H1 (cell line): ENCODE measurements at regions not wholly inside any gene's neighbourhood (a gene's known extent, or its start where the extent isn't known, plus 50 kb on each side); places are given as distances from the start of the nearest gene placed in this dataset.

ENCODE experiments used
- CTCF ChIA-PET: fragments of 300-600 bp; sonication (Branson Sonifier 250); formaldehyde crosslinking; loops from one replicate; lab custom pipeline; 2021; ENCODE audit not compliant: partially characterized antibody; lab: Charles Lee
- POLR2A ChIA-PET: fragments of 300-600 bp; sonication (Branson Sonifier 250); formaldehyde crosslinking; loops from one replicate; lab custom pipeline; 2021; ENCODE audit warnings: inconsistent platforms; ENCODE audit not compliant: partially characterized antibody; lab: Charles Lee
- DNase-seq, 2 experiments: peaks; one replicate each; pipeline versions ENCODE4 v3.0.0 to v3.0.0-alpha.2; 2010 to 2022; ENCODE audit warnings: low spot score in 2 of 2, low read depth in 1 of 2, mixed read lengths in 1 of 2
- FAIRE-seq: peaks from 2 replicates; lab custom pipeline; 2011; peaks lifted over from hg19 to GRCh38; lab: Jason Lieb, UNC
- H2AFZ ChIP-seq: 2 replicates; pipeline ENCODE4 v1.8.1; 2012; ENCODE audit warnings: low read length, inconsistent platforms
- H2AK5ac ChIP-seq: 2 replicates; pipeline ENCODE4 v1.6.1; 2013; ENCODE audit warnings: low read depth, low read length
- H2BK120ac ChIP-seq: replicated peaks from 2 replicates; pipeline ENCODE3; 2013; ENCODE audit warnings: low read depth, low read length, inconsistent platforms
- H2BK12ac ChIP-seq: 2 replicates; pipeline ENCODE4 v1.6.1; 2013; ENCODE audit warnings: low read depth, low read length
- H2BK15ac ChIP-seq: 2 replicates; pipeline ENCODE4 v1.6.1; 2013; ENCODE audit warnings: low read length
- H2BK20ac ChIP-seq: 2 replicates; pipeline ENCODE4 v1.6.1; 2013; ENCODE audit warnings: low read length
- H2BK5ac ChIP-seq: 2 replicates; pipeline ENCODE4 v1.6.1; 2013; ENCODE audit warnings: low read depth, low read length
- H3K14ac ChIP-seq: 2 replicates; pipeline ENCODE4 v1.6.1; 2013; ENCODE audit warnings: inconsistent platforms; ENCODE audit not compliant: insufficient read length
- H3K18ac ChIP-seq: 2 replicates; pipeline ENCODE4 v1.6.1; 2013; ENCODE audit warnings: low read length; ENCODE audit errors: extremely low read depth
- H3K23ac ChIP-seq: 2 replicates; pipeline ENCODE4 v1.6.1; 2013; ENCODE audit warnings: inconsistent platforms; ENCODE audit not compliant: insufficient read length
- H3K23me2 ChIP-seq: 2 replicates; pipeline ENCODE4 v1.6.1; 2013; ENCODE audit warnings: low read depth, low read length
- H3K27ac ChIP-seq: 2 replicates; pipeline ENCODE4 v1.6.1; 2011; ENCODE audit warnings: low read depth, low read length, inconsistent platforms
- H3K27me3 ChIP-seq, 4 experiments: replicated peaks in 1 of 4; 1 replicate in 1 of 4; 2 replicates in 3 of 4; pipeline versions ENCODE4 v1.6.1 to v1.8.1; 2011 to 2013; ENCODE audit warnings: low read length in 3 of 4, mild to moderate bottlenecking in 3 of 4, inconsistent platforms in 2 of 4, mixed read lengths in 2 of 4, moderate library complexity in 1 of 4; ENCODE audit not compliant: control insufficient read depth in 3 of 4, insufficient read depth in 3 of 4; ENCODE audit errors: extremely low read depth in 1 of 4
- H3K36me3 ChIP-seq, 4 experiments: 2 replicates each; pipeline versions ENCODE4 v1.6.1 to v1.8.1; 2011 to 2013; ENCODE audit warnings: mild to moderate bottlenecking in 4 of 4, low read length in 3 of 4, moderate library complexity in 2 of 4, control low read depth in 1 of 4, inconsistent platforms in 1 of 4; ENCODE audit not compliant: insufficient read depth in 4 of 4, control insufficient read depth in 2 of 4
- H3K4ac ChIP-seq: replicated peaks from 2 replicates; pipeline ENCODE3; 2013; ENCODE audit warnings: low read length, low read depth, mixed read lengths, inconsistent platforms; ENCODE audit not compliant: insufficient read length
- H3K4me1 ChIP-seq, 4 experiments: replicated peaks in 1 of 4; 1 replicate in 1 of 4; 2 replicates in 3 of 4; pipeline versions ENCODE4 v1.6.1 to v1.8.1; 2011 to 2013; ENCODE audit warnings: low read length in 3 of 4, inconsistent platforms in 2 of 4, mixed read lengths in 1 of 4; ENCODE audit not compliant: insufficient read depth in 4 of 4, control insufficient read depth in 3 of 4
- H3K4me2 ChIP-seq, 2 experiments: 2 replicates each; pipeline versions ENCODE4 v1.6.1 to v1.8.1; 2011 to 2013; ENCODE audit warnings: low read depth in 2 of 2, low read length in 2 of 2, control low read depth in 1 of 2, inconsistent platforms in 1 of 2, mild to moderate bottlenecking in 1 of 2; ENCODE audit not compliant: insufficient read depth in 1 of 2
- H3K4me3 ChIP-seq, 4 experiments: fragments of 200-600, 300-600 bp in 1 of 4; sonication (generic), shearing (Covaris generic), sonication (Bioruptor Twin) in 1 of 4; 2 replicates each; pipeline versions ENCODE4 v1.5.1 to v1.8.1; 2011 to 2016; ENCODE audit warnings: low read length in 4 of 4, low read depth in 3 of 4, control low read depth in 2 of 4, inconsistent platforms in 2 of 4, mild to moderate bottlenecking in 2 of 4, mixed read lengths in 1 of 4, moderate library complexity in 1 of 4; ENCODE audit not compliant: insufficient read depth in 2 of 4; ENCODE audit errors: extremely low read depth in 1 of 4
- H3K56ac ChIP-seq: replicated peaks from 2 replicates; pipeline ENCODE3; 2013; ENCODE audit warnings: low read depth, mild to moderate bottlenecking, mixed read lengths, low read length, inconsistent platforms; ENCODE audit not compliant: insufficient read length
- H3K79me1 ChIP-seq: 2 replicates; pipeline ENCODE4 v1.6.1; 2013; ENCODE audit warnings: low read depth, low read length, control low read depth
- H3K79me2 ChIP-seq, 2 experiments: 2 replicates each; pipeline versions ENCODE4 v1.6.1 to v1.8.1; 2012 to 2013; ENCODE audit warnings: low read length in 2 of 2, mild to moderate bottlenecking in 2 of 2, inconsistent platforms in 1 of 2; ENCODE audit not compliant: insufficient read depth in 2 of 2, control insufficient read depth in 1 of 2
- H3K9ac ChIP-seq, 4 experiments: replicated peaks in 1 of 4; 1 replicate in 1 of 4; 2 replicates in 3 of 4; pipeline versions ENCODE4 v1.6.1 to v1.8.1; 2011 to 2013; ENCODE audit warnings: low read depth in 3 of 4, low read length in 3 of 4, control low read depth in 2 of 4, mild to moderate bottlenecking in 2 of 4, moderate library complexity in 2 of 4, inconsistent platforms in 1 of 4; ENCODE audit errors: extremely low read depth in 1 of 4
- H3K9me3 ChIP-seq, 2 experiments: 2 replicates each; pipeline versions ENCODE4 v1.6.1 to v1.8.1; 2012 to 2013; ENCODE audit warnings: mild to moderate bottlenecking in 2 of 2, moderate library complexity in 2 of 2, control low read depth in 1 of 2, inconsistent platforms in 1 of 2, low read depth in 1 of 2, low read length in 1 of 2, mixed read lengths in 1 of 2; ENCODE audit not compliant: insufficient read depth in 2 of 2
- H4K20me1 ChIP-seq, 2 experiments: replicated peaks in 1 of 2; 2 replicates each; pipeline versions ENCODE3 to v1.8.1; 2011 to 2013; ENCODE audit warnings: inconsistent platforms in 2 of 2, low read length in 2 of 2, mild to moderate bottlenecking in 1 of 2; ENCODE audit not compliant: insufficient read depth in 2 of 2, control insufficient read depth in 1 of 2
- H4K5ac ChIP-seq: 2 replicates; pipeline ENCODE4 v1.6.1; 2013; ENCODE audit warnings: low read length, low read depth, mixed read lengths, inconsistent platforms; ENCODE audit not compliant: insufficient read length
- H4K8ac ChIP-seq: 2 replicates; pipeline ENCODE4 v1.8.0; 2013; ENCODE audit warnings: mild to moderate bottlenecking, moderate library complexity, low read length, inconsistent platforms; ENCODE audit not compliant: insufficient read depth; ENCODE audit errors: extremely low read depth
- H4K91ac ChIP-seq: replicated peaks from 2 replicates; pipeline ENCODE3; 2013; ENCODE audit warnings: low read length, mixed read lengths, inconsistent platforms; ENCODE audit not compliant: insufficient read length
- GABPA ChIP-seq: IDR thresholded peaks from 2 replicates; pipeline ENCODE4 v1.6.1; 2011; ENCODE audit warnings: mild to moderate bottlenecking, low read length, moderate library complexity, borderline replicate concordance; ENCODE audit not compliant: insufficient read depth
- SRF ChIP-seq: IDR thresholded peaks from 2 replicates; pipeline ENCODE4 v1.6.1; 2011; ENCODE audit warnings: mild to moderate bottlenecking, low read depth, low read length, moderate library complexity
- WGBS, 2 experiments: shearing (Covaris generic) in 1 of 2; methylation state at CpG; one replicate each; pipeline versions ENCODE4 v1.1.6 to v1.1.7; 2013 to 2015; ENCODE audit warnings: low lambda C conversion rate in 2 of 2, mixed read lengths in 2 of 2, inconsistent platforms in 1 of 2, low coverage in 1 of 2, missing lambda C conversion rate in 1 of 2; ENCODE audit not compliant: insufficient replicate concordance in 2 of 2, insufficient coverage in 1 of 2, insufficient read length in 1 of 2; ENCODE audit errors: extremely low coverage in 1 of 2, missing lambda C conversion rate in 1 of 2; 5-methylcytosine and 5-hydroxymethylcytosine counted together
- TF ChIP-seq, protein P1 (sequence below): IDR thresholded peaks from 2 replicates; pipeline ENCODE4 v1.6.1; 2011; ENCODE audit warnings: low read depth, mild to moderate bottlenecking, low read length; ENCODE audit not compliant: insufficient read depth

DNA sequence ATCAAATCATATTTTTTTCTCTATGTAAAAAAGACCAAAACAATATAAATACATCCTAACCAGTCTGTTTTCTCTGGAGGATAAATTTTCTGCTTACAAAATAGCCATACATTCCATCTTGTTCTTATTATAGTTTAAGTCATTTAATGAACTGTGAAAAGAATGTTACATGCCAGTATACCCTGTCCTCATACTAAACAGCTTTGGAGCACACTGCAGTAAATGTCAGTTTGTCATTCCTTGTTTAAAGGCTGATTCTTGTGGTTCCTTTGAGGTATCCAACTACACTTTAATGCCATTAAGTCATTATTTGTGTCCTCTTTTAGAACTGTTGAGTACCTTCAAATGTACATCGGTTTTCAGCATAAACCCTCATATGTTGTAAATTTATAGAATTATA, 52.7 kb upstream of the DCBLD2 start:
- H3K14ac ChIP-seq: no peak overlapping the region
- no peak overlapping the region for H2BK20ac ChIP-seq
- H3K4me1 ChIP-seq: no peaks in the 10 kb centered on the region
- WGBS, 2 experiments: 83% methylated on average over 1 of the region's 1 CpG; no CpG with 5 or more reads in 1 of the 2 experiments
- H3K18ac ChIP-seq: no peak overlapping the region
- H3K23me2 ChIP-seq: no peaks in the 10 kb centered on the region
- ChIA-PET POLR2A (no interaction called here), CTCF (interaction anchor here (1.1 kb wide), 2 partner anchors 9 to 40 kb away, joined by 3 to 5 read pairs; no protein-coding TSS in a partner anchor)
- TF ChIP-seq, protein P1, sequence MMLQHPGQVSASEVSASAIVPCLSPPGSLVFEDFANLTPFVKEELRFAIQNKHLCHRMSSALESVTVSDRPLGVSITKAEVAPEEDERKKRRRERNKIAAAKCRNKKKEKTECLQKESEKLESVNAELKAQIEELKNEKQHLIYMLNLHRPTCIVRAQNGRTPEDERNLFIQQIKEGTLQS: no peak
- no peak for TF ChIP-seq GABPA
- no peak for TF ChIP-seq SRF
- no peaks in the 10 kb centered on the region for H4K20me1 ChIP-seq
- no peak overlapping the region for H3K4me2 ChIP-seq
- H2AFZ ChIP-seq: no peak overlapping the region
- H4K5ac ChIP-seq: no peak overlapping the region
- H4K8ac ChIP-seq: no peak overlapping the region
- no peak overlapping the region for H4K91ac ChIP-seq
- H2BK120ac ChIP-seq: no peak overlapping the region
- H3K9ac ChIP-seq: no peak overlapping the region
- no peak overlapping the region for H3K4me3 ChIP-seq
- H2BK15ac ChIP-seq: no peak overlapping the region
- no peak overlapping the region for H2BK5ac ChIP-seq
- H3K36me3 ChIP-seq: no peaks in the 10 kb centered on the region
- H3K79me2 ChIP-seq: no peaks in the 10 kb centered on the region
- no peak overlapping the region for H2AK5ac ChIP-seq
- H3K27me3 ChIP-seq: no peaks in the 10 kb centered on the region
- DNase-seq (no peak), FAIRE-seq (no peak)
- H3K27ac ChIP-seq: no peak overlapping the region
- no peak overlapping the region for H3K4ac ChIP-seq
- no peak overlapping the region for H3K56ac ChIP-seq
- no peaks in the 10 kb centered on the region for H3K79me1 ChIP-seq
- no peaks in the 10 kb centered on the region for H3K9me3 ChIP-seq
- no peak overlapping the region for H2BK12ac ChIP-seq
- no peak overlapping the region for H3K23ac ChIP-seq
